Activated CD8-positive, alpha-beta T cell treated with anti-CD3 and anti-CD28 coated beads for 36 hours (primary cell): ENCODE measurements at regions not wholly inside any gene's neighbourhood (a gene's known extent, or its start where the extent isn't known, plus 50 kb on each side); places are given as distances from the start of the nearest gene placed in this dataset.

Experiments
- ATAC-seq: fragments of 200-7000 bp; cut with Tn5 transposase; one replicate; pipeline ENCODE4 v1.10.0; 2021; ENCODE audit warnings: mild to moderate bottlenecking, moderate library complexity
- CTCF ChIA-PET: fragments of 350-600 bp; sonication (Branson Sonifier 250); formaldehyde crosslinking; loops from one replicate; lab custom pipeline; 2021; ENCODE audit warnings: antibody characterized with exemption; lab: Charles Lee
- POLR2A ChIA-PET: fragments of 350-600 bp; sonication (Branson Sonifier 250); formaldehyde crosslinking; loops from one replicate; lab custom pipeline; 2021; ENCODE audit warnings: antibody characterized with exemption; lab: Charles Lee
- DNase-seq: peaks from one replicate; pipeline ENCODE4 v3.0.0-alpha.2; 2020
- H3K27ac Mint-ChIP-seq: one replicate; pipeline ENCODE4 v1.8.0; 2021; ENCODE audit warnings: mild to moderate bottlenecking, mixed read lengths
- H3K27me3 Mint-ChIP-seq: one replicate; pipeline ENCODE4 v1.8.0; 2021; ENCODE audit warnings: mixed read lengths
- H3K36me3 Mint-ChIP-seq: one replicate; pipeline ENCODE4 v1.8.0; 2021; ENCODE audit warnings: low read depth, mixed read lengths
- H3K4me1 Mint-ChIP-seq: one replicate; pipeline ENCODE4 v1.8.0; 2021; ENCODE audit warnings: low read depth, mixed read lengths
- H3K4me3 Mint-ChIP-seq: one replicate; pipeline ENCODE4 v1.8.0; 2021; ENCODE audit warnings: mild to moderate bottlenecking, moderate library complexity, mixed read lengths
- H3K9me3 Mint-ChIP-seq: one replicate; pipeline ENCODE4 v1.8.0; 2021; ENCODE audit warnings: mixed read lengths
- CTCF ChIP-seq: fragments of 200-600 bp; IDR thresholded peaks from one replicate; pipeline ENCODE4 v1.8.0; 2022; ENCODE audit warnings: antibody characterized with exemption, mild to moderate bottlenecking
- intact Hi-C: fragments of 100-400 bp; cut with micrococcal nuclease; formaldehyde crosslinking; loops from one replicate; pipeline ENCODE4 v1.10.0; 2022

- no peak for DNase-seq
- H3K9me3 Mint-ChIP-seq: no peaks in the 10 kb centered on the region
- H3K4me1 Mint-ChIP-seq: no peaks in the 10 kb centered on the region
- H3K27me3 Mint-ChIP-seq: peaks cover 3% of the 10 kb centered on the region
- no peak for ATAC-seq
- ChIA-PET CTCF (no interaction called here), POLR2A (no interaction called here)
- TF ChIP-seq CTCF: no peak
- intact Hi-C loops: no loop called here
- H3K27ac Mint-ChIP-seq: no peak overlapping the region
- H3K4me3 Mint-ChIP-seq: no peak overlapping the region
- H3K36me3 Mint-ChIP-seq: no peaks in the 10 kb centered on the region
These were observed 152.6 kb upstream of the VSTM2B start for GRCh38 chr19:29372921-29373797.

GRCh38 chr19:29375429-29376119, 150.2 kb upstream of the VSTM2B start:
- H3K27me3 Mint-ChIP-seq: peaks cover 6% of the 10 kb centered on the region
- no peak for DNase-seq
- H3K36me3 Mint-ChIP-seq: no peaks in the 10 kb centered on the region
- no peak for ATAC-seq
- intact Hi-C loops: no loop called here
- no peak for TF ChIP-seq CTCF
- ChIA-PET CTCF (no interaction called here), POLR2A (no interaction called here)
- no peak overlapping the region for H3K4me3 Mint-ChIP-seq
- no peaks in the 10 kb centered on the region for H3K9me3 Mint-ChIP-seq
- H3K27ac Mint-ChIP-seq: no peak overlapping the region
- peaks cover 6% of the 10 kb centered on the region for H3K4me1 Mint-ChIP-seq

GRCh38 chr19:29376855-29377354, 148.9 kb upstream of the VSTM2B start:
- intact Hi-C loops: no loop called here
- DNase-seq (no peak), ATAC-seq (no peak)
- Mint-ChIP-seq H3K27me3 (peaks cover 9% of the 10 kb centered on the region), H3K36me3 (no peaks in the 10 kb centered on the region), H3K4me3 (no peak overlapping the region), H3K4me1 (peaks cover 6% of the 10 kb centered on the region), H3K9me3 (no peaks in the 10 kb centered on the region), H3K27ac (no peak overlapping the region)
- no peak for TF ChIP-seq CTCF
- ChIA-PET CTCF (no interaction called here), POLR2A (no interaction called here)

GRCh38 chr19:29378126-29378525, 147.7 kb upstream of the VSTM2B start:
- Mint-ChIP-seq H3K4me3 (no peak overlapping the region), H3K9me3 (no peaks in the 10 kb centered on the region), H3K27ac (no peak overlapping the region), H3K27me3 (peaks cover 9% of the 10 kb centered on the region), H3K36me3 (no peaks in the 10 kb centered on the region), H3K4me1 (peaks cover 6% of the 10 kb centered on the region)
- POLR2A ChIA-PET: no interaction called here
- DNase-seq (no peak), ATAC-seq (no peak)
- CTCF ChIA-PET: no interaction called here
- no peak for TF ChIP-seq CTCF
- intact Hi-C loops: no loop called here

GRCh38 chr19:29378543-29379080, 147.2 kb upstream of the VSTM2B start:
- no peaks in the 10 kb centered on the region for H3K36me3 Mint-ChIP-seq
- POLR2A ChIA-PET: no interaction called here

More at GRCh38 chr19:29378543-29379080, 147.2 kb upstream of the VSTM2B start:
- DNase-seq (no peak), ATAC-seq (no peak)
- Mint-ChIP-seq H3K4me1 (peaks cover 6% of the 10 kb centered on the region), H3K27ac (no peak overlapping the region), H3K4me3 (no peak overlapping the region), H3K9me3 (no peaks in the 10 kb centered on the region), H3K27me3 (peaks cover 9% of the 10 kb centered on the region)
- intact Hi-C loops: no loop called here
- CTCF ChIA-PET: no interaction called here
- TF ChIP-seq CTCF: no peak
